SK-N-SH (cell line): ENCODE measurements at regions not wholly inside any gene's neighbourhood (a gene's known extent, or its start where the extent isn't known, plus 50 kb on each side); places are given as distances from the start of the nearest gene placed in this dataset.

Experiments
- EZH2phosphoT487 ChIP-seq: fragments of 200-600 bp; sonication (generic); IDR thresholded peaks from 2 replicates; pipeline ENCODE4 v1.6.1; 2017; ENCODE audit warnings: low read depth, mixed run types, mild to moderate bottlenecking, antibody characterized with exemption, moderate library complexity, borderline replicate concordance
- FOXM1 ChIP-seq: IDR thresholded peaks from 2 replicates; pipeline ENCODE4 v1.4.0; 2012; ENCODE audit warnings: low read depth, mild to moderate bottlenecking
- GABPA ChIP-seq: IDR thresholded peaks from 2 replicates; pipeline ENCODE4 v1.4.0; 2012; ENCODE audit warnings: low read depth, mild to moderate bottlenecking
- MXI1 ChIP-seq: IDR thresholded peaks from 2 replicates; pipeline ENCODE4 v1.6.1; 2012; ENCODE audit warnings: mild to moderate bottlenecking, low read depth, low read length, improper control_type of control experiment
- RCOR1 ChIP-seq: fragments of 150-350 bp; IDR thresholded peaks from 2 replicates; pipeline ENCODE4 v1.6.1; 2017; ENCODE audit warnings: antibody characterized with exemption, low read length
- RFX5 ChIP-seq: IDR thresholded peaks from 2 replicates; pipeline ENCODE4 v1.6.1; 2012; ENCODE audit warnings: mild to moderate bottlenecking, improper control_type of control experiment, low read length
- RXRA ChIP-seq: IDR thresholded peaks from 2 replicates; pipeline ENCODE4 v1.4.0; 2012; ENCODE audit warnings: low read depth, mild to moderate bottlenecking, borderline replicate concordance
- TAF1 ChIP-seq: IDR thresholded peaks from 2 replicates; pipeline ENCODE4 v1.6.1; 2012; ENCODE audit warnings: low read depth, mild to moderate bottlenecking, low read length, moderate library complexity, borderline replicate concordance
- YY1 ChIP-seq: IDR thresholded peaks from 2 replicates; pipeline ENCODE4 v1.4.0; 2012; ENCODE audit warnings: low read depth, mild to moderate bottlenecking
- TF ChIP-seq, protein P1 (sequence below): fragments of 150-350 bp; IDR thresholded peaks from 2 replicates; pipeline ENCODE4 v1.6.1; 2017; ENCODE audit warnings: antibody characterized with exemption, low read length, low read depth, borderline replicate concordance
- TF ChIP-seq, protein P2 (sequence below): IDR thresholded peaks from 2 replicates; pipeline ENCODE4; 2012
- TF ChIP-seq, protein P3 (sequence below): fragments of 200-600 bp; sonication (generic); IDR thresholded peaks from 2 replicates; pipeline ENCODE4 v1.6.1; 2017; ENCODE audit warnings: antibody characterized with exemption, mild to moderate bottlenecking, moderate library complexity
- TF ChIP-seq, protein P4 (sequence below): IDR thresholded peaks from 2 replicates; pipeline ENCODE4 v1.6.1; 2012; ENCODE audit warnings: mild to moderate bottlenecking, low read depth, low read length, moderate library complexity

DNA sequence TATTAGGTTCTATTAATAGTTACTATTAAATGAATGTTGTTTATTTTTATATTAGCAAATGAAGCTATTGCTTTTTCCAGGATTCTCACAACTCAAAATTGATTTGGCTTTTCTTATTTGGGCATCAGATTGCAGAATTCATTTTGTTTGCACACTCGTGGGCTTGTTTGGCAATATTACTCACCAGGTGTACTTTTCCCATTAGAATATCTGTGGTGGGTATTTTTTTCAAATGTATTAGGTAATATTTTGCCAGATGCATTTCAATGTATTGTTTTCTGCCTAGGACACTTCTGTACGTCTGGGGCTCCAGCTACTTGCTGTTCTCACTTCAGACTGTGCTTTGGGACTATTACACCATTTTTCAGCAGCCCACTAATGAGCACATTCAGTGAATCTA is 108.0 kb upstream of the GHR start:
- TF ChIP-seq, protein P1, sequence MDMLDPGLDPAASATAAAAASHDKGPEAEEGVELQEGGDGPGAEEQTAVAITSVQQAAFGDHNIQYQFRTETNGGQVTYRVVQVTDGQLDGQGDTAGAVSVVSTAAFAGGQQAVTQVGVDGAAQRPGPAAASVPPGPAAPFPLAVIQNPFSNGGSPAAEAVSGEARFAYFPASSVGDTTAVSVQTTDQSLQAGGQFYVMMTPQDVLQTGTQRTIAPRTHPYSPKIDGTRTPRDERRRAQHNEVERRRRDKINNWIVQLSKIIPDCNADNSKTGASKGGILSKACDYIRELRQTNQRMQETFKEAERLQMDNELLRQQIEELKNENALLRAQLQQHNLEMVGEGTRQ: no peak
- TF ChIP-seq, protein P2, sequence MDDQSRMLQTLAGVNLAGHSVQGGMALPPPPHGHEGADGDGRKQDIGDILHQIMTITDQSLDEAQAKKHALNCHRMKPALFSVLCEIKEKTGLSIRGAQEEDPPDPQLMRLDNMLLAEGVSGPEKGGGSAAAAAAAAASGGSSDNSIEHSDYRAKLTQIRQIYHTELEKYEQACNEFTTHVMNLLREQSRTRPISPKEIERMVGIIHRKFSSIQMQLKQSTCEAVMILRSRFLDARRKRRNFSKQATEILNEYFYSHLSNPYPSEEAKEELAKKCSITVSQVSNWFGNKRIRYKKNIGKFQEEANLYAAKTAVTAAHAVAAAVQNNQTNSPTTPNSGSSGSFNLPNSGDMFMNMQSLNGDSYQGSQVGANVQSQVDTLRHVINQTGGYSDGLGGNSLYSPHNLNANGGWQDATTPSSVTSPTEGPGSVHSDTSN: no peak
- no peak for TF ChIP-seq EZH2phosphoT487
- no peak for TF ChIP-seq FOXM1
- TF ChIP-seq, protein P3, sequence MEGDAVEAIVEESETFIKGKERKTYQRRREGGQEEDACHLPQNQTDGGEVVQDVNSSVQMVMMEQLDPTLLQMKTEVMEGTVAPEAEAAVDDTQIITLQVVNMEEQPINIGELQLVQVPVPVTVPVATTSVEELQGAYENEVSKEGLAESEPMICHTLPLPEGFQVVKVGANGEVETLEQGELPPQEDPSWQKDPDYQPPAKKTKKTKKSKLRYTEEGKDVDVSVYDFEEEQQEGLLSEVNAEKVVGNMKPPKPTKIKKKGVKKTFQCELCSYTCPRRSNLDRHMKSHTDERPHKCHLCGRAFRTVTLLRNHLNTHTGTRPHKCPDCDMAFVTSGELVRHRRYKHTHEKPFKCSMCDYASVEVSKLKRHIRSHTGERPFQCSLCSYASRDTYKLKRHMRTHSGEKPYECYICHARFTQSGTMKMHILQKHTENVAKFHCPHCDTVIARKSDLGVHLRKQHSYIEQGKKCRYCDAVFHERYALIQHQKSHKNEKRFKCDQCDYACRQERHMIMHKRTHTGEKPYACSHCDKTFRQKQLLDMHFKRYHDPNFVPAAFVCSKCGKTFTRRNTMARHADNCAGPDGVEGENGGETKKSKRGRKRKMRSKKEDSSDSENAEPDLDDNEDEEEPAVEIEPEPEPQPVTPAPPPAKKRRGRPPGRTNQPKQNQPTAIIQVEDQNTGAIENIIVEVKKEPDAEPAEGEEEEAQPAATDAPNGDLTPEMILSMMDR: no peak
- no peak for TF ChIP-seq RFX5
- no peak for TF ChIP-seq RCOR1
- TF ChIP-seq GABPA: no peak
- TF ChIP-seq TAF1: no peak
- no peak for TF ChIP-seq MXI1
- TF ChIP-seq YY1: no peak
- TF ChIP-seq, protein P4, sequence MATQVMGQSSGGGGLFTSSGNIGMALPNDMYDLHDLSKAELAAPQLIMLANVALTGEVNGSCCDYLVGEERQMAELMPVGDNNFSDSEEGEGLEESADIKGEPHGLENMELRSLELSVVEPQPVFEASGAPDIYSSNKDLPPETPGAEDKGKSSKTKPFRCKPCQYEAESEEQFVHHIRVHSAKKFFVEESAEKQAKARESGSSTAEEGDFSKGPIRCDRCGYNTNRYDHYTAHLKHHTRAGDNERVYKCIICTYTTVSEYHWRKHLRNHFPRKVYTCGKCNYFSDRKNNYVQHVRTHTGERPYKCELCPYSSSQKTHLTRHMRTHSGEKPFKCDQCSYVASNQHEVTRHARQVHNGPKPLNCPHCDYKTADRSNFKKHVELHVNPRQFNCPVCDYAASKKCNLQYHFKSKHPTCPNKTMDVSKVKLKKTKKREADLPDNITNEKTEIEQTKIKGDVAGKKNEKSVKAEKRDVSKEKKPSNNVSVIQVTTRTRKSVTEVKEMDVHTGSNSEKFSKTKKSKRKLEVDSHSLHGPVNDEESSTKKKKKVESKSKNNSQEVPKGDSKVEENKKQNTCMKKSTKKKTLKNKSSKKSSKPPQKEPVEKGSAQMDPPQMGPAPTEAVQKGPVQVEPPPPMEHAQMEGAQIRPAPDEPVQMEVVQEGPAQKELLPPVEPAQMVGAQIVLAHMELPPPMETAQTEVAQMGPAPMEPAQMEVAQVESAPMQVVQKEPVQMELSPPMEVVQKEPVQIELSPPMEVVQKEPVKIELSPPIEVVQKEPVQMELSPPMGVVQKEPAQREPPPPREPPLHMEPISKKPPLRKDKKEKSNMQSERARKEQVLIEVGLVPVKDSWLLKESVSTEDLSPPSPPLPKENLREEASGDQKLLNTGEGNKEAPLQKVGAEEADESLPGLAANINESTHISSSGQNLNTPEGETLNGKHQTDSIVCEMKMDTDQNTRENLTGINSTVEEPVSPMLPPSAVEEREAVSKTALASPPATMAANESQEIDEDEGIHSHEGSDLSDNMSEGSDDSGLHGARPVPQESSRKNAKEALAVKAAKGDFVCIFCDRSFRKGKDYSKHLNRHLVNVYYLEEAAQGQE: no peak
- TF ChIP-seq RXRA: no peak
